IMR-90 (cell line): ENCODE measurements at regions not wholly inside any gene's neighbourhood (a gene's known extent, or its start where the extent isn't known, plus 50 kb on each side); places are given as distances from the start of the nearest gene placed in this dataset.

Source experiments
- ATAC-seq: fragments of 200-7000 bp; cut with Tn5 transposase; 2 replicates; pipeline ENCODE4 v1.9.1; 2020; ENCODE audit warnings: low read depth, mild to moderate bottlenecking, moderate library complexity
- BruUV-seq: library from RNA; stranded (reverse); fragments of 400-500 nt; replicated peaks from 2 replicates; lab custom pipeline; 2021; lab: Mats Ljungman, UMichigan
- CTCF ChIA-PET: fragments of 300-600 bp; formaldehyde crosslinking; extraction: SDS; loops from one replicate; lab custom pipeline; 2021; ENCODE audit warnings: antibody characterized with exemption; lab: Yijun Ruan, JAX
- POLR2A ChIA-PET: fragments of 300-600 bp; sonication (Branson Sonifier 250); formaldehyde crosslinking; loops from one replicate; lab custom pipeline; 2022; ENCODE audit warnings: antibody characterized with exemption; ENCODE audit not compliant: unreplicated experiment; lab: Charles Lee
- DNase-seq: peaks from one replicate; pipeline ENCODE4 v3.0.0; 2013
- H2AFZ ChIP-seq: replicated peaks from 2 replicates; pipeline ENCODE3; 2013; ENCODE audit warnings: low read length, mild to moderate bottlenecking; ENCODE audit not compliant: poor library complexity
- H2AK5ac ChIP-seq: 2 replicates; pipeline ENCODE4 v1.6.1; 2013; ENCODE audit warnings: low read depth, low read length, inconsistent platforms
- H2AK9ac ChIP-seq: replicated peaks from 2 replicates; pipeline ENCODE3; 2013; ENCODE audit warnings: mild to moderate bottlenecking, low read depth, low read length, moderate library complexity; ENCODE audit not compliant: poor library complexity
- H2BK120ac ChIP-seq: 2 replicates; pipeline ENCODE4 v1.6.1; 2013; ENCODE audit warnings: low read depth, low read length, inconsistent platforms
- H2BK15ac ChIP-seq: 3 replicates; pipeline ENCODE4 v1.6.1; 2013; ENCODE audit warnings: low read depth, low read length, inconsistent platforms
- H2BK20ac ChIP-seq: 2 replicates; pipeline ENCODE4 v1.6.1; 2013; ENCODE audit warnings: low read depth, mild to moderate bottlenecking, inconsistent platforms, low read length, moderate library complexity
- H2BK5ac ChIP-seq: 2 replicates; pipeline ENCODE4 v1.6.1; 2013; ENCODE audit warnings: mild to moderate bottlenecking, low read depth, low read length, inconsistent platforms; ENCODE audit not compliant: poor library complexity, severe bottlenecking
- H3K14ac ChIP-seq: replicated peaks from 2 replicates; pipeline ENCODE4 v1.6.1; 2013; ENCODE audit warnings: low read depth, low read length, inconsistent platforms
- H3K18ac ChIP-seq: 2 replicates; pipeline ENCODE4 v1.6.1; 2013; ENCODE audit warnings: low read depth, low read length, control low read depth
- H3K23ac ChIP-seq: 2 replicates; pipeline ENCODE4 v1.6.1; 2013; ENCODE audit warnings: low read depth, low read length, inconsistent platforms
- H3K27ac ChIP-seq: 2 replicates; pipeline ENCODE4 v1.5.1; 2013; ENCODE audit warnings: mild to moderate bottlenecking, control low read depth, low read length; ENCODE audit not compliant: insufficient read depth
- H3K27me3 ChIP-seq: 2 replicates; pipeline ENCODE4 v1.6.1; 2013; ENCODE audit warnings: low read length; ENCODE audit not compliant: control insufficient read depth, insufficient read depth
- H3K36me3 ChIP-seq: 2 replicates; pipeline ENCODE4 v1.6.1; 2013; ENCODE audit warnings: low read length, mixed read lengths; ENCODE audit not compliant: control insufficient read depth, insufficient read depth
- H3K4ac ChIP-seq: 2 replicates; pipeline ENCODE4 v1.6.1; 2013; ENCODE audit warnings: low read depth, low read length, inconsistent platforms
- H3K4me1 ChIP-seq: 2 replicates; pipeline ENCODE4 v1.6.1; 2013; ENCODE audit warnings: low read length, mixed read lengths; ENCODE audit not compliant: control insufficient read depth, insufficient read depth
- H3K4me2 ChIP-seq: 2 replicates; pipeline ENCODE4 v1.6.1; 2013; ENCODE audit warnings: low read depth, mild to moderate bottlenecking, control low read depth, low read length, moderate library complexity
- H3K4me3 ChIP-seq: 2 replicates; pipeline ENCODE4 v1.5.1; 2013; ENCODE audit warnings: low read depth, mild to moderate bottlenecking, control low read depth, low read length, moderate library complexity; ENCODE audit not compliant: insufficient read depth
- H3K56ac ChIP-seq: 2 replicates; pipeline ENCODE4 v1.6.1; 2013; ENCODE audit warnings: low read length, inconsistent platforms; ENCODE audit not compliant: insufficient read depth; ENCODE audit errors: extremely low read depth
- H3K79me1 ChIP-seq, 2 experiments: 2 replicates each; pipeline ENCODE4 v1.6.1; 2013; ENCODE audit warnings: low read length in 2 of 2, inconsistent platforms in 1 of 2, low read depth in 1 of 2
- H3K9ac ChIP-seq: 2 replicates; pipeline ENCODE4 v1.6.1; 2013; ENCODE audit warnings: low read depth, low read length, control low read depth
- H3K9me1 ChIP-seq: 2 replicates; pipeline ENCODE4 v1.6.1; 2013; ENCODE audit warnings: low read length, inconsistent platforms; ENCODE audit not compliant: insufficient read depth
- H3K9me3 ChIP-seq: 2 replicates; pipeline ENCODE4 v1.6.1; 2013; ENCODE audit warnings: low read length; ENCODE audit not compliant: control insufficient read depth, insufficient read depth
- H4K20me1 ChIP-seq: 2 replicates; pipeline ENCODE4 v1.6.1; 2013; ENCODE audit warnings: low read length, inconsistent platforms; ENCODE audit not compliant: insufficient read depth
- H4K5ac ChIP-seq: 2 replicates; pipeline ENCODE4 v1.6.1; 2013; ENCODE audit warnings: mild to moderate bottlenecking, low read depth, low read length, control low read depth
- H4K8ac ChIP-seq, 2 experiments: 2 replicates each; pipeline ENCODE4 v1.6.1; 2013; ENCODE audit warnings: low read depth in 2 of 2, low read length in 2 of 2, control low read depth in 1 of 2, inconsistent platforms in 1 of 2
- H4K91ac ChIP-seq: 2 replicates; pipeline ENCODE4 v1.6.1; 2013; ENCODE audit warnings: low read depth, low read length, inconsistent platforms; ENCODE audit not compliant: insufficient read depth
- BHLHE40 ChIP-seq: fragments of 150-350 bp; IDR thresholded peaks from 2 replicates; pipeline ENCODE4 v1.6.1; 2016; ENCODE audit warnings: mild to moderate bottlenecking, low read depth, low read length
- CEBPB ChIP-seq: IDR thresholded peaks from 2 replicates; pipeline ENCODE4 v1.6.1; 2012; ENCODE audit warnings: low read depth, low read length, improper control_type of control experiment
- FOS ChIP-seq: fragments of 150-350 bp; IDR thresholded peaks from 2 replicates; pipeline ENCODE4 v1.6.1; 2016; ENCODE audit warnings: low read depth, low read length
- POLR2A ChIP-seq: IDR thresholded peaks from 2 replicates; pipeline ENCODE4 v1.6.1; 2012; ENCODE audit warnings: mild to moderate bottlenecking, low read depth, low read length
- RFX5 ChIP-seq: IDR thresholded peaks from 2 replicates; pipeline ENCODE4 v1.8.0; 2012; ENCODE audit warnings: low read depth, mild to moderate bottlenecking, low read length, moderate library complexity
- WGBS, 2 experiments: methylation state at CpG; one replicate each; pipeline versions ENCODE4 v1.1.5 to v1.1.7; 2013; ENCODE audit warnings: missing lambda C conversion rate in 2 of 2; ENCODE audit not compliant: insufficient read length in 1 of 2; ENCODE audit errors: extremely low coverage in 2 of 2; 5-methylcytosine and 5-hydroxymethylcytosine counted together
- dilution Hi-C: fragments of 300-500 bp; cut with HindIII; formaldehyde crosslinking; loops from one replicate; pipeline ENCODE4 v1.14.3; 2018; ENCODE audit warnings: low sequenced_read_pairs; ENCODE audit not compliant: unreplicated experiment
- in situ Hi-C: fragments of 300-500 bp; cut with MboI; formaldehyde crosslinking; loops from 3 replicates; pipeline ENCODE4 v1.14.3; 2019; ENCODE audit warnings: low sequenced_read_pairs, inconsistent platforms, mixed read lengths
- intact Hi-C: fragments of 100-400 bp; cut with micrococcal nuclease; formaldehyde crosslinking; loops from 2 replicates; pipeline ENCODE4 v1.10.0; 2022
- TF ChIP-seq, protein P1 (sequence below): fragments of 150-350 bp; IDR thresholded peaks from 2 replicates; pipeline ENCODE4 v1.6.1; 2016; ENCODE audit warnings: low read depth, mild to moderate bottlenecking, low read length, moderate library complexity, borderline replicate concordance
- TF ChIP-seq, protein P2 (sequence below): fragments of 150-350 bp; IDR thresholded peaks from 2 replicates; pipeline ENCODE4 v1.6.1; 2017; ENCODE audit warnings: mild to moderate bottlenecking, antibody characterized with exemption, low read length, low read depth

DNA sequence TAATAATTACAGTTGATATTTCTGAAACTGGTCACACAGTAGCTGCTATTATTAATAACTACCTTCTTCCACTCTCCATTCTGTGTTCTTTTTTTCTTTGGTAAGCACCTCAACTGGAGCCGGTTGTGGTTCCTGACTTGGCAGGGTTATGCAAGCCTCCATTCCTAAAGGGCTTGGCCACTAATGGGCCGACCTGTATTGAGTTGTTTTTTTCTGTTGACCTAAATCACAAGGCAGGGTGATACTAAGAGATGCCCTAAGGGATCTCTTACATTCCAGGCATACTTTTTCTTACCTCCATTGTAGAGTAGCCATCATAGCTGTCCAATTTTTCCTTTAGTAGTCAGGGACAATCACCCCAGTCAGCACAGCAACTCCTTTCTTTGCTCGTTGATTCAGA, 1295.8 kb upstream of the ADGRL3 start:
- Histone ChIP-seq H2BK120ac (no peak overlapping the region), H3K36me3 (no peaks in the 10 kb centered on the region), H3K4me3 (no peak overlapping the region), H4K20me1 (no peaks in the 10 kb centered on the region), H3K18ac (no peak overlapping the region), H2AFZ (no peak overlapping the region), H2BK5ac (no peak overlapping the region), H3K79me1 (no peaks in the 10 kb centered on the region), H3K27me3 (no peaks in the 10 kb centered on the region), H3K14ac (no peak overlapping the region), H3K4me1 (no peaks in the 10 kb centered on the region), H3K56ac (no peak overlapping the region), H3K23ac (no peak overlapping the region), H2BK20ac (no peak overlapping the region), H3K9ac (no peak overlapping the region), H4K5ac (no peak overlapping the region), H2AK5ac (no peak overlapping the region), H3K9me3 (peaks cover 3% of the 10 kb centered on the region; the same call in 1 of the 2 replicates), H4K91ac (no peak overlapping the region), H3K4ac (no peak overlapping the region), H2BK15ac (no peak overlapping the region), H4K8ac (no peak overlapping the region), H3K9me1 (no peaks in the 10 kb centered on the region), H3K27ac (no peak overlapping the region), H2AK9ac (no peak overlapping the region), H3K4me2 (no peak overlapping the region)
- ATAC-seq = no peak
- dilution Hi-C loops = no loop called here
- no CpG with 5 or more reads among the region's 3 CpGs for WGBS, 2 experiments
- DNase-seq = no peak
- no TSS peak for BruUV-seq
- intact Hi-C loops = no loop called here
- CTCF ChIA-PET = no interaction called here
- in situ Hi-C loops = no loop called here
- POLR2A ChIA-PET = no interaction called here
- TF ChIP-seq FOS = no peak
- TF ChIP-seq POLR2A = no peak
- TF ChIP-seq, protein P1, sequence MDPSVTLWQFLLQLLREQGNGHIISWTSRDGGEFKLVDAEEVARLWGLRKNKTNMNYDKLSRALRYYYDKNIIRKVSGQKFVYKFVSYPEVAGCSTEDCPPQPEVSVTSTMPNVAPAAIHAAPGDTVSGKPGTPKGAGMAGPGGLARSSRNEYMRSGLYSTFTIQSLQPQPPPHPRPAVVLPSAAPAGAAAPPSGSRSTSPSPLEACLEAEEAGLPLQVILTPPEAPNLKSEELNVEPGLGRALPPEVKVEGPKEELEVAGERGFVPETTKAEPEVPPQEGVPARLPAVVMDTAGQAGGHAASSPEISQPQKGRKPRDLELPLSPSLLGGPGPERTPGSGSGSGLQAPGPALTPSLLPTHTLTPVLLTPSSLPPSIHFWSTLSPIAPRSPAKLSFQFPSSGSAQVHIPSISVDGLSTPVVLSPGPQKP = no peak
- TF ChIP-seq, protein P2, sequence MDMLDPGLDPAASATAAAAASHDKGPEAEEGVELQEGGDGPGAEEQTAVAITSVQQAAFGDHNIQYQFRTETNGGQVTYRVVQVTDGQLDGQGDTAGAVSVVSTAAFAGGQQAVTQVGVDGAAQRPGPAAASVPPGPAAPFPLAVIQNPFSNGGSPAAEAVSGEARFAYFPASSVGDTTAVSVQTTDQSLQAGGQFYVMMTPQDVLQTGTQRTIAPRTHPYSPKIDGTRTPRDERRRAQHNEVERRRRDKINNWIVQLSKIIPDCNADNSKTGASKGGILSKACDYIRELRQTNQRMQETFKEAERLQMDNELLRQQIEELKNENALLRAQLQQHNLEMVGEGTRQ = no peak
- no peak for TF ChIP-seq BHLHE40
- TF ChIP-seq RFX5 = no peak
- TF ChIP-seq CEBPB = no peak
